ENCODE measurements at regions not wholly inside any gene's neighbourhood (a gene's known extent, or its start where the extent isn't known, plus 50 kb on each side); places are given as distances from the start of the nearest gene placed in this dataset.
"Not testable (repeated sequence)": the region's sequence is repeated elsewhere in the genome, so short reads cannot be mapped to it uniquely, and the experiment has no call there.

GRCh38 chr1:48066936-48067335 lies 69.8 kb upstream of the TRABD2B start:
- H3K36me3 ChIP-seq (ENCODE audit: control insufficient read depth in 2 of 2, extremely low read depth in 1 of 2, insufficient read depth in 2 of 2, low read length in 2 of 2) = no peaks in the 10 kb centered on the region
- DNase-seq (ENCODE audit: low read depth, low spot score) (no peak), FAIRE-seq (no peak)
- no peak overlapping the region for H3K4me2 ChIP-seq (ENCODE audit: insufficient read depth, low read length)
- no peaks in the 10 kb centered on the region for H3K4me1 ChIP-seq (ENCODE audit: control insufficient read depth, extremely low read depth, insufficient read depth, low read length)
- no peak for TF ChIP-seq GATA2 (IDR thresholded peaks at IDR 0.05; ENCODE audit: insufficient read depth, insufficient read length, low read depth, low read length)
- TF ChIP-seq MAX (IDR thresholded peaks at IDR 0.05; ENCODE audit: insufficient read depth, insufficient read length) = no peak
- TF ChIP-seq CTCF (IDR thresholded peaks at IDR 0.05; ENCODE audit: extremely low read depth in 1 of 2, insufficient read depth in 1 of 2, low read depth in 1 of 2, low read length in 2 of 2) = no peak
- TF ChIP-seq JUN (IDR thresholded peaks at IDR 0.05; ENCODE audit: borderline replicate concordance, insufficient read depth, insufficient read length, low read depth) = no peak
- no peak for TF ChIP-seq MYC (IDR thresholded peaks at IDR 0.05; ENCODE audit: low read depth, low read length)
- dilution Hi-C loops (cut with MboI; ENCODE audit: extremely low pct_ligation_motif_present, low sequenced_read_pairs) (no loop called here), intact Hi-C loops (cut with micrococcal nuclease) (no loop called here)
- no peaks in the 10 kb centered on the region for H3K27me3 ChIP-seq (ENCODE audit: control insufficient read depth in 2 of 2, insufficient read depth in 2 of 2, low read length in 2 of 2)
- no peak overlapping the region for H2AFZ ChIP-seq (ENCODE audit: low read depth, low read length)
- ChIA-PET CTCF (interaction anchor here (1.0 to 1.9 kb wide), 3 partner anchors 9 to 70 kb away, joined by 3 to 5 read pairs (median 3); partner anchors contain the start of gene TRABD2B), POLR2A (no interaction called here)
- no peaks in the 10 kb centered on the region for H4K20me1 ChIP-seq (replicated peaks; ENCODE audit: control insufficient read depth, extremely low read depth, insufficient read depth, low read length)
- no peaks in the 10 kb centered on the region for H3K79me2 ChIP-seq (ENCODE audit: control insufficient read depth, insufficient read depth, low read length)
- H3K9me3 ChIP-seq (replicated peaks; ENCODE audit: control insufficient read depth, insufficient read depth, low read length) = no peaks in the 10 kb centered on the region
- H3K9me1 ChIP-seq (replicated peaks; ENCODE audit: control insufficient read depth, extremely low read depth, insufficient read depth, low read length) = no peaks in the 10 kb centered on the region
- no TSS peak for BruUV-seq (replicated peaks)
- no peak overlapping the region for H3K9ac ChIP-seq (replicated peaks; ENCODE audit: extremely low read depth, insufficient read depth, low read length)
- H3K27ac ChIP-seq (ENCODE audit: insufficient read depth, low read depth, low read length) = no peak overlapping the region
- H3K4me3 ChIP-seq (replicated peaks in 1 of 3; ENCODE audit: insufficient read depth in 1 of 3, low read depth in 1 of 3, low read length in 3 of 3) = no peak overlapping the region

DNA sequence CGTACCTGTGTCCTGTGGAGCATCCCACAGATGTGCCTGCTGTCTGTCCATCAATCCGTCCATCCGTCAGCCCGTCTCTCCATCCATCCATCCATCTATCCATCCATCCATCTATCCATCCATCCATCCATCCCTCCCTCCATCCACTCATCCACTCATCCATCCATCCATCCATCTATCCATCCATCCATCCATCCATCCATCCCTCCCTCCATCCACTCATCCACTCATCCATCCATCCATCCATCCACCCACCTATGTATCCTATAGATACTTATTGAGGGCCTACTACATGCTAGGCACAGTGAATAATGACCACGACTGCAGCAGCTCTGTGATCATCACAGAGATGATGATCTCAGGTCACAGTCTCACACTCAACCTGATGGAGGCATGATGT lies 67.5 kb upstream of the TRABD2B start:
- H3K9ac ChIP-seq (replicated peaks; ENCODE audit: extremely low read depth, insufficient read depth, low read length); DNase-seq (ENCODE audit: low read depth, low spot score); FAIRE-seq; H3K27ac ChIP-seq (ENCODE audit: insufficient read depth, low read depth, low read length); H2AFZ ChIP-seq (ENCODE audit: low read depth, low read length); POLR2A ChIA-PET; intact Hi-C loops (cut with micrococcal nuclease); H3K4me1 ChIP-seq (ENCODE audit: control insufficient read depth, extremely low read depth, insufficient read depth, low read length); H3K9me3 ChIP-seq (replicated peaks; ENCODE audit: control insufficient read depth, insufficient read depth, low read length); H3K27me3 ChIP-seq (ENCODE audit: control insufficient read depth in 2 of 2, insufficient read depth in 2 of 2, low read length in 2 of 2); H4K20me1 ChIP-seq (replicated peaks; ENCODE audit: control insufficient read depth, extremely low read depth, insufficient read depth, low read length); H3K4me2 ChIP-seq (ENCODE audit: insufficient read depth, low read length); H3K79me2 ChIP-seq (ENCODE audit: control insufficient read depth, insufficient read depth, low read length); BruUV-seq (replicated peaks); H3K9me1 ChIP-seq (replicated peaks; ENCODE audit: control insufficient read depth, extremely low read depth, insufficient read depth, low read length); dilution Hi-C loops (cut with MboI; ENCODE audit: extremely low pct_ligation_motif_present, low sequenced_read_pairs); H3K36me3 ChIP-seq (ENCODE audit: control insufficient read depth in 2 of 2, extremely low read depth in 1 of 2, insufficient read depth in 2 of 2, low read length in 2 of 2); H3K4me3 ChIP-seq (replicated peaks in 1 of 3; ENCODE audit: insufficient read depth in 1 of 3, low read depth in 1 of 3, low read length in 3 of 3): not testable (repeated sequence)
- CTCF ChIA-PET = interaction anchor here (1.0 kb wide), 1 partner anchor 10 kb away, joined by 3 read pairs; no protein-coding TSS in a partner anchor

All from endothelial cell of umbilical vein (primary cell).